ENCODE measurements at regions not wholly inside any gene's neighbourhood (a gene's known extent, or its start where the extent isn't known, plus 50 kb on each side); places are given as distances from the start of the nearest gene placed in this dataset.
"Not testable (repeated sequence)": the region's sequence is repeated elsewhere in the genome, so short reads cannot be mapped to it uniquely, and the experiment has no call there.

- no peak for DNase-seq
These were observed 384.4 kb downstream of the TCERG1L start for GRCh38 chr10:130927157-130927556.

GRCh38 chr10:130928306-130928705 lies 383.2 kb downstream of the TCERG1L start:
- no peak for DNase-seq

GRCh38 chr10:130929422-130930325 lies 381.8 kb downstream of the TCERG1L start:
- no peak for DNase-seq

GRCh38 chr10:130930821-130931220 lies 380.7 kb downstream of the TCERG1L start:
- DNase-seq, result no peak

- no peak for DNase-seq
These were observed 380.3 kb downstream of the TCERG1L start for GRCh38 chr10:130931256-130931655.

GRCh38 chr10:130932326-130933007 lies 379.1 kb downstream of the TCERG1L start:
- no peak for DNase-seq

GRCh38 chr10:130933008-130933390 lies 378.5 kb downstream of the TCERG1L start:
- DNase-seq, result no peak

GRCh38 chr10:130934293-130935127 lies 377.0 kb downstream of the TCERG1L start:
- DNase-seq, result no peak

GRCh38 chr10:130935128-130935439 lies 376.4 kb downstream of the TCERG1L start:
- no peak for DNase-seq

GRCh38 chr10:130935897-130936550 lies 375.5 kb downstream of the TCERG1L start:
- DNase-seq, result no peak

- DNase-seq, result no peak
These were observed 374.7 kb downstream of the TCERG1L start for GRCh38 chr10:130936851-130937250.

- DNase-seq, result no peak
These were observed 373.5 kb downstream of the TCERG1L start for GRCh38 chr10:130938051-130938450.

GRCh38 chr10:130938891-130939290 lies 372.6 kb downstream of the TCERG1L start:
- DNase-seq, result not testable (repeated sequence)

GRCh38 chr10:130941886-130942285 lies 369.6 kb downstream of the TCERG1L start:
- no peak for DNase-seq

- DNase-seq, result no peak
These were observed 359.4 kb downstream of the TCERG1L start for GRCh38 chr10:130952086-130952485.

GRCh38 chr10:130954326-130954905 lies 357.1 kb downstream of the TCERG1L start:
- DNase-seq, result no peak

- no peak for DNase-seq
These were observed 355.3 kb downstream of the TCERG1L start for GRCh38 chr10:130956251-130956650.

- DNase-seq, result no peak
These were observed 354.1 kb downstream of the TCERG1L start for GRCh38 chr10:130957423-130957822.

GRCh38 chr10:130958003-130958402 lies 353.5 kb downstream of the TCERG1L start:
- DNase-seq, result no peak

- DNase-seq, result no peak
These were observed 352.4 kb downstream of the TCERG1L start for GRCh38 chr10:130958981-130959751.

GRCh38 chr10:130959752-130960195 lies 351.7 kb downstream of the TCERG1L start:
- no peak for DNase-seq

- no peak for DNase-seq
These were observed 351.0 kb downstream of the TCERG1L start for GRCh38 chr10:130960531-130960930.

All from COR-L47 (cell line).